ENCODE measurements at regions not wholly inside any gene's neighbourhood (a gene's known extent, or its start where the extent isn't known, plus 50 kb on each side); places are given as distances from the start of the nearest gene placed in this dataset.

- no peak for TF ChIP-seq EP300 (IDR thresholded peaks at IDR 0.05)
- no peak for TF ChIP-seq CTCF (IDR thresholded peaks at IDR 0.05)
Measured at GRCh38 chr16:60755907-60756306, 1280.3 kb downstream of the CDH8 start.

Measured in ovary (tissue), 3 donors.